ENCODE measurements at regions not wholly inside any gene's neighbourhood (a gene's known extent, or its start where the extent isn't known, plus 50 kb on each side); places are given as distances from the start of the nearest gene placed in this dataset.

DNA sequence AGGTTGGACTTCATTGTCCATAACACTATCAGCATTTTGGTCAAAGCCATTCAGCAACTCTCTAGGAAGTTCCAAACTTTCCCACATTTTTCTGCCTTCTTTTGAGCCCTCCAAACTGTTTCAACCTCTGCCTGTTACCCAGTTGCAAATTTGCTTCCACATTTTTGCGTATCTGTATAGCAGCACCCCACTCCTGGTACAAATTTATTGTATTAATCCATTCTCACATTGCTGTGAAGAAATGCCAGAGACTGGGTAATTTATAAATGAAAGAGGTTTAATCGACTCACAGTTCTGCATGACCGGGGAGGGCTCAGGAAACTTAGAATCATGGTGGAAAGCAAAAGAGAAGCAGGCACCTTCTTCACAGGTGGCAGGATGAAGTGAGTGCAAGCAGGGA is 198.8 kb downstream of the MTERF1 start:
- Histone ChIP-seq H3K27me3 (no peaks in the 10 kb centered on the region), H3K36me3 (no peaks in the 10 kb centered on the region), H3K4me1 (peaks cover 0 to 10% (median 0%) of the 10 kb centered on the region in 12 donors), H3K27ac (no peak overlapping the region), H3K9me3 (peaks cover 0 to 43% (median 20%) of the 10 kb centered on the region in 12 donors), H3K4me3 (no peak overlapping the region)
- ATAC-seq, result no peak
- TF ChIP-seq POLR2A (IDR thresholded peaks at IDR 0.05), result no peak
- TF ChIP-seq, protein P1, sequence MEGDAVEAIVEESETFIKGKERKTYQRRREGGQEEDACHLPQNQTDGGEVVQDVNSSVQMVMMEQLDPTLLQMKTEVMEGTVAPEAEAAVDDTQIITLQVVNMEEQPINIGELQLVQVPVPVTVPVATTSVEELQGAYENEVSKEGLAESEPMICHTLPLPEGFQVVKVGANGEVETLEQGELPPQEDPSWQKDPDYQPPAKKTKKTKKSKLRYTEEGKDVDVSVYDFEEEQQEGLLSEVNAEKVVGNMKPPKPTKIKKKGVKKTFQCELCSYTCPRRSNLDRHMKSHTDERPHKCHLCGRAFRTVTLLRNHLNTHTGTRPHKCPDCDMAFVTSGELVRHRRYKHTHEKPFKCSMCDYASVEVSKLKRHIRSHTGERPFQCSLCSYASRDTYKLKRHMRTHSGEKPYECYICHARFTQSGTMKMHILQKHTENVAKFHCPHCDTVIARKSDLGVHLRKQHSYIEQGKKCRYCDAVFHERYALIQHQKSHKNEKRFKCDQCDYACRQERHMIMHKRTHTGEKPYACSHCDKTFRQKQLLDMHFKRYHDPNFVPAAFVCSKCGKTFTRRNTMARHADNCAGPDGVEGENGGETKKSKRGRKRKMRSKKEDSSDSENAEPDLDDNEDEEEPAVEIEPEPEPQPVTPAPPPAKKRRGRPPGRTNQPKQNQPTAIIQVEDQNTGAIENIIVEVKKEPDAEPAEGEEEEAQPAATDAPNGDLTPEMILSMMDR (IDR thresholded peaks at IDR 0.05), result no peak
- no peak for DNase-seq
- intact Hi-C loops (cut with DNase I), result loop anchor here in 1 of 10 donors (10.0 kb wide), 1 partner anchor 93 kb away; no protein-coding TSS in a partner anchor
- 97 to 99% (median 98%) methylated on average over 3 of the region's 3 CpGs for WGBS, 4 donors

GRCh38 chr7:91683823-91684222 is 196.7 kb downstream of the MTERF1 start:
- intact Hi-C loops (cut with DNase I), result loop anchor here in 1 of 10 donors (10.0 kb wide), 1 partner anchor 91 kb away; no protein-coding TSS in a partner anchor
- DNase-seq (peak in 3 of 5 donors; percentile 27 to 32 (median 29)), ATAC-seq (peak; percentile 74 to 94 (median 83))
- Histone ChIP-seq H3K4me1 (peaks cover 0 to 10% (median 0%) of the 10 kb centered on the region in 12 donors), H3K27me3 (no peaks in the 10 kb centered on the region), H3K4me3 (no peak overlapping the region), H3K27ac (no peak overlapping the region), H3K9me3 (peaks cover 0 to 44% (median 20%) of the 10 kb centered on the region in 12 donors), H3K36me3 (no peaks in the 10 kb centered on the region)
- TF ChIP-seq, protein P1 (IDR thresholded peaks at IDR 0.05), result no peak
- no peak for TF ChIP-seq POLR2A (IDR thresholded peaks at IDR 0.05)

DNA sequence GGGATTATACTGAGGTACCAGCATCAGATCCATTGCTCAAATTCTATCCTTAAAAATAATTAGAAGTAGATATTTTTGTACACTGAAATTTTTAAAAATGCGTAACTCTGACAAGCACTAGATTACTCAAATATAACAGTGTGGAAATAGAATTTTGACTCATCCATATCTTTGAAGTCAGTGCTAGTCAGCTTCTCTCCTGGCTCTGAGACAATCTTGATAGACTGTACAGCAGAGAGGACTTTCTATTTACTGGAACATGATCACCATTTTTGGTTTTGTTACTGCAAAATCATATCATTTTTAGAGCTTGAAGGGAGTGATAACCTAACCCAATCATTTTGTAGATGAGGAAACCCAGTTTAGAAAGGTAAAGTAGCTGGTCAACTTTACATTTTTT is 195.0 kb downstream of the MTERF1 start:
- DNase-seq (no peak), ATAC-seq (no peak)
- 78 to 97% (median 87%) methylated on average over 1 of the region's 1 CpG for WGBS, 4 donors
- Histone ChIP-seq H3K27ac (no peak overlapping the region), H3K4me1 (peaks cover 0 to 10% (median 0%) of the 10 kb centered on the region in 12 donors), H3K27me3 (no peaks in the 10 kb centered on the region), H3K4me3 (no peak overlapping the region), H3K9me3 (peaks cover 0 to 30% (median 18%) of the 10 kb centered on the region in 12 donors), H3K36me3 (no peaks in the 10 kb centered on the region)
- intact Hi-C loops (cut with DNase I), result loop anchor here in 1 of 10 donors (10.0 kb wide), 1 partner anchor 89 kb away; no protein-coding TSS in a partner anchor
- TF ChIP-seq, protein P1 (IDR thresholded peaks at IDR 0.05), result no peak
- no peak for TF ChIP-seq POLR2A (IDR thresholded peaks at IDR 0.05)

DNA sequence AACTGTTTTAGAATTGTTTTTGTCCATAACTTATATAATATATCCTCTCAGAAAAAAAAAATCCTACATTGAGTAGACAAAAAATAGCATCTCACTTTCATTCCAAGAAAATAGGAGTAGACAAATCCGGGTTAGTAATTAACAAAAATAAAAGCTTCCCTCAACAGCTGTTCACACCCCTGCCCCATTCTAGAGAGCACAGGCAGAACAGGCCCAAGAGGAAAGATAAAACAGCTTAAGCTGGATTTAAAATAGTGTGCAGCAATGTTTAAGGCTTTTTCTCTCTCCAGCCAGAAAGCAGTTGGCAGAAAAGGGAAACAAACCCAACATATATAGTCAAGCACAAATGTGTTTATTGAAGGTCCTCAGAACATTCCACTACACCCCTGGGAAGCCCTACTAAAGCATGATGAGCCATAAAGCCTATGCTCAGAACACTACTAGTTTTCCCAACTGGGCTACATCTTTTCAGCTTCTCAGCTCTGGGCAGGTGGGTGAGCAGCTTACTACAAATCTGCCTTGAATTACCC is 189.9 kb downstream of the MTERF1 start:
- Histone ChIP-seq H3K27me3 (no peaks in the 10 kb centered on the region), H3K36me3 (no peaks in the 10 kb centered on the region), H3K9me3 (peaks cover 0 to 6% (median 0%) of the 10 kb centered on the region in 12 donors), H3K4me3 (no peak overlapping the region), H3K27ac (no peak overlapping the region), H3K4me1 (peaks cover 0 to 4% (median 0%) of the 10 kb centered on the region in 12 donors)
- ATAC-seq (no peak), DNase-seq (no peak)
- no peak for TF ChIP-seq POLR2A (IDR thresholded peaks at IDR 0.05)
- TF ChIP-seq, protein P1 (IDR thresholded peaks at IDR 0.05), result no peak
- WGBS, 4 donors, result 39 to 51% (median 46%) methylated on average over 1 of the region's 1 CpG
- intact Hi-C loops (cut with DNase I), result no loop called here
